Neural crest cell (in vitro differentiated cells): ENCODE measurements at regions not wholly inside any gene's neighbourhood (a gene's known extent, or its start where the extent isn't known, plus 50 kb on each side); places are given as distances from the start of the nearest gene placed in this dataset.
A peak's percentile ranks its signal among the peaks of the same experiment; 100 is the strongest.

Experiments used
- DNase-seq: peaks from one replicate; pipeline ENCODE4 v3.0.0; 2021; ENCODE audit warnings: low read depth, mixed read lengths, low spot score
- H3K27ac Mint-ChIP-seq: one replicate; pipeline ENCODE4 v1.8.0; 2021; ENCODE audit warnings: mild to moderate bottlenecking, mixed read lengths; ENCODE audit not compliant: unreplicated experiment
- H3K27me3 Mint-ChIP-seq: 2 replicates; pipeline ENCODE4 v1.8.0; 2021; ENCODE audit warnings: low read depth, mild to moderate bottlenecking, mixed read lengths
- H3K36me3 Mint-ChIP-seq: 2 replicates; pipeline ENCODE4 v1.8.0; 2021; ENCODE audit warnings: low read depth, mild to moderate bottlenecking, mixed read lengths
- H3K4me1 Mint-ChIP-seq: 2 replicates; pipeline ENCODE4 v1.8.0; 2021; ENCODE audit warnings: mixed read lengths
- H3K4me3 Mint-ChIP-seq: one replicate; pipeline ENCODE4 v1.8.0; 2021; ENCODE audit warnings: mild to moderate bottlenecking, mixed read lengths
- H3K9me3 Mint-ChIP-seq: 2 replicates; pipeline ENCODE4 v1.8.0; 2021; ENCODE audit warnings: mixed read lengths
- CTCF ChIP-seq: fragments of 200-600 bp; sonication (generic); conservative IDR thresholded peaks from 2 replicates; pipeline ENCODE4 v1.5.0; 2021; ENCODE audit warnings: antibody characterized with exemption, mild to moderate bottlenecking

GRCh38 chr7:42987648-42988214, 55.6 kb downstream of the MRPL32 start:
- no peak for TF ChIP-seq CTCF
- Mint-ChIP-seq H3K9me3 (peaks cover 13% of the 10 kb centered on the region), H3K4me3 (no peak overlapping the region), H3K27me3 (peaks cover 4% of the 10 kb centered on the region), H3K27ac (no peak overlapping the region), H3K4me1 (peaks cover 12% of the 10 kb centered on the region), H3K36me3 (peaks cover 4% of the 10 kb centered on the region)
- DNase-seq: no peak

DNA sequence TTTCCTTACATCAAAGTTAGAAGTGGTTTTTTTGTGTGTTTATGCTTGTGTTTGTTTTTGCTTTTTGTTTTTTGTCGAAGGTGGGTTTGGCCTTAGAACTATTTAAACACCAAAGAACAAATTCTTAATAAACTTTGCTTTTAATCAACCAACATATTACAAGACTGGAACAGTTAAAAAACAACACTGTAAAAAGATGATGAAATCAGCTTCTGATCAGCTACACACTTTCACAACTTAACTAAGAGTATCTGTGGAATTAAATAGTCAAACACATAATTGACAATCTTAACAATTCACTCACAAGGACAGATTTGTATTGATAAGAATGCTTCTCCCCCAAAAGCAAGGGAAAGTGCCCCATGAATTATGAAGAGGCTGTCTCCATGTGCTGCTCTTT, 58.8 kb downstream of the MRPL32 start:
- H3K27me3 Mint-ChIP-seq: peaks cover 4% of the 10 kb centered on the region
- no peak overlapping the region for H3K4me3 Mint-ChIP-seq
- no peaks in the 10 kb centered on the region for H3K36me3 Mint-ChIP-seq
- H3K4me1 Mint-ChIP-seq: peaks cover 17% of the 10 kb centered on the region
- DNase-seq: no peak
- no peak for TF ChIP-seq CTCF
- H3K27ac Mint-ChIP-seq: no peak overlapping the region
- H3K9me3 Mint-ChIP-seq: peaks cover 3% of the 10 kb centered on the region

DNA sequence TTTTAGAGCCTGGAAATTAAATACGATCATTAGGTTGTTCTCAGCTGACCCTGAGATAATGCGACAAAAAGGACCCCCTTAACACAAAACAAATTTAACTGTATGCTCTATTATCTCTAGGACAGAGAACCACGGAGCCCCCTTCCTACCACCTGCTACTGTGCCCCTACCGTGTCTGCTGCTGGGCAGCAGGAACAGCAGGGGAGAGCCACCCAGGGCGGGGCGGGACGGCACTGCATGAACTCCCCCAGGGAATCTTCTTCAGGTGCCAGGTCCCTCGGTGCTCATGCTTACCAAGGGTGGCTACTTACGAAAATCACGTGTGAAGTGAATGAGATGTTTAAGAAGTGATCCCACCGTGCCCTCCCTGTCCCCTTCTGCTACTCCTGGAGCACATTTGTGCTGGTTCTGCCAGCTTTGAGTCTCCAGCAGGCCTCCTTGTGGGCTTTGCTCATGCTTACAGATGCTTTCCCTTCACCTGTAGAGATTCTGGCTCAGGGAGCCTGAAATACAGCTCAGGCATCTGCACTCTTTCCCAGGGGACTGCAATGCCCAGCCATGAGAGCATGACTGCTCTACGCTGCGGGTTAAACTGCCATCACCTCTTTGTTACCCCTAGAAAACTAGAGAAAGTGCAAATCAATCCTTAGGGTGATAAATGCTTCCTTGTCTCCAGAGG, 59.9 kb downstream of the MRPL32 start:
- Mint-ChIP-seq H3K4me1 (peaks cover 17% of the 10 kb centered on the region), H3K4me3 (no peak overlapping the region), H3K36me3 (no peaks in the 10 kb centered on the region), H3K9me3 (no peaks in the 10 kb centered on the region), H3K27ac (no peak overlapping the region), H3K27me3 (peaks cover 4% of the 10 kb centered on the region)
- DNase-seq: no peak
- TF ChIP-seq CTCF: no peak

GRCh38 chr7:42993038-42993437, 60.9 kb downstream of the MRPL32 start:
- Mint-ChIP-seq H3K36me3 (no peaks in the 10 kb centered on the region), H3K4me3 (no peak overlapping the region)
- no peak for DNase-seq

DNA sequence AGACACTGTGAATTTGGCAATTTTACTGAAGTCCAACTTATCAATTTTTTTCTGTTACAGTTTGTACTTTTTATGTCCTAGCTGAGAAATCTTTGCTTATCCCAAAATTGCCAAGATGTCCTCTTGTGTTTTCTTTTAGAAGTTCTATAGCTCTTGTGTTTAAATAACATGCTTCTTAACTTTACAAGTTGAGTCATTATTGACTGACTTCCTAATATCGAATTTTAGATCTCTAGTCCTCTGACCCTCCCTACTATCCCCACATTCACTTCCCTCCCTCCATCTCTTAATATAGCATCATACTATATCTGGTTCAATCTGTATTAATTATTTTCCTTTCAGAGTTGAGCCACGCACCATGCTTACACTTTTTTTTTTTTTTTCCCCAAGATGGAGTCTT, 61.9 kb downstream of the MRPL32 start:
- H3K4me3 Mint-ChIP-seq: no peak overlapping the region
- no peak overlapping the region for H3K27ac Mint-ChIP-seq
- peaks cover 17% of the 10 kb centered on the region for H3K4me1 Mint-ChIP-seq
- H3K27me3 Mint-ChIP-seq: peaks cover 4% of the 10 kb centered on the region
- peaks cover 3% of the 10 kb centered on the region for H3K9me3 Mint-ChIP-seq
- DNase-seq: no peak
- TF ChIP-seq CTCF: no peak
- no peaks in the 10 kb centered on the region for H3K36me3 Mint-ChIP-seq

More at GRCh38 chr7:42993038-42993437, 60.9 kb downstream of the MRPL32 start:
- peaks cover 4% of the 10 kb centered on the region for H3K27me3 Mint-ChIP-seq
- no peaks in the 10 kb centered on the region for H3K9me3 Mint-ChIP-seq
- no peak overlapping the region for H3K27ac Mint-ChIP-seq
- H3K4me1 Mint-ChIP-seq: peaks cover 17% of the 10 kb centered on the region
- peak; percentile 45 for TF ChIP-seq CTCF
